ENCODE measurements at regions not wholly inside any gene's neighbourhood (a gene's known extent, or its start where the extent isn't known, plus 50 kb on each side); places are given as distances from the start of the nearest gene placed in this dataset.

- ATAC-seq (no peak), DNase-seq (ENCODE audit: missing footprints) (no peak)
- intact Hi-C loops (cut with DNase I), result no loop called here
Measured at GRCh38 chr7:18413447-18413846, 82.1 kb upstream of the HDAC9 start.

- DNase-seq (ENCODE audit: missing footprints) (no peak), ATAC-seq (no peak)
- intact Hi-C loops (cut with DNase I), result no loop called here
Measured at GRCh38 chr7:18414885-18415284, 80.7 kb upstream of the HDAC9 start.

- DNase-seq (ENCODE audit: missing footprints) (no peak), ATAC-seq (no peak)
- intact Hi-C loops (cut with DNase I), result no loop called here
Measured at GRCh38 chr7:18416988-18417387, 78.6 kb upstream of the HDAC9 start.

- intact Hi-C loops (cut with DNase I), result no loop called here
- DNase-seq (ENCODE audit: missing footprints) (no peak), ATAC-seq (no peak)
Measured at GRCh38 chr7:18419456-18419855, 76.1 kb upstream of the HDAC9 start.

- ATAC-seq, result no peak
- intact Hi-C loops (cut with DNase I), result no loop called here
- no peak for DNase-seq (ENCODE audit: missing footprints)
Measured at GRCh38 chr7:18420108-18420507, 75.4 kb upstream of the HDAC9 start.

GRCh38 chr7:18420748-18421147 lies 74.8 kb upstream of the HDAC9 start:
- intact Hi-C loops (cut with DNase I), result no loop called here
- ATAC-seq (no peak), DNase-seq (ENCODE audit: missing footprints) (no peak)

- intact Hi-C loops (cut with DNase I), result no loop called here
- DNase-seq (ENCODE audit: missing footprints) (no peak), ATAC-seq (no peak)
Measured at GRCh38 chr7:18421297-18422002, 74.1 kb upstream of the HDAC9 start.

GRCh38 chr7:18425227-18425626 lies 70.3 kb upstream of the HDAC9 start:
- DNase-seq (ENCODE audit: missing footprints) (no peak), ATAC-seq (no peak)
- intact Hi-C loops (cut with DNase I), result no loop called here

- no peak for DNase-seq (ENCODE audit: missing footprints)
- ATAC-seq, result no peak
- intact Hi-C loops (cut with DNase I), result no loop called here
Measured at GRCh38 chr7:18425838-18426445, 69.6 kb upstream of the HDAC9 start.

GRCh38 chr7:18426564-18427226 lies 68.9 kb upstream of the HDAC9 start:
- intact Hi-C loops (cut with DNase I), result no loop called here
- ATAC-seq (no peak), DNase-seq (ENCODE audit: missing footprints) (no peak)

GRCh38 chr7:18429547-18429946 lies 66.0 kb upstream of the HDAC9 start:
- ATAC-seq (no peak), DNase-seq (ENCODE audit: missing footprints) (no peak)
- intact Hi-C loops (cut with DNase I), result no loop called here

GRCh38 chr7:18430810-18431209 lies 64.7 kb upstream of the HDAC9 start:
- intact Hi-C loops (cut with DNase I), result no loop called here
- ATAC-seq (no peak), DNase-seq (ENCODE audit: missing footprints) (no peak)

- no peak for ATAC-seq
- intact Hi-C loops (cut with DNase I), result no loop called here
Measured at GRCh38 chr7:18434171-18434570, 61.4 kb upstream of the HDAC9 start.

GRCh38 chr7:18437101-18437500 lies 58.4 kb upstream of the HDAC9 start:
- intact Hi-C loops (cut with DNase I), result no loop called here
- DNase-seq (ENCODE audit: missing footprints) (no peak), ATAC-seq (no peak)

More at GRCh38 chr7:18434171-18434570, 61.4 kb upstream of the HDAC9 start:
- no peak for DNase-seq (ENCODE audit: missing footprints)

- DNase-seq (ENCODE audit: missing footprints), result no peak
- intact Hi-C loops (cut with DNase I), result no loop called here
- no peak for ATAC-seq
Measured at GRCh38 chr7:18440934-18441333, 54.6 kb upstream of the HDAC9 start.

GRCh38 chr7:18444826-18445225 lies 50.7 kb upstream of the HDAC9 start:
- no peak for ATAC-seq
- DNase-seq (ENCODE audit: missing footprints), result no peak
- intact Hi-C loops (cut with DNase I), result no loop called here

GRCh38 chr7:18445483-18445882 lies 50.1 kb upstream of the HDAC9 start:
- intact Hi-C loops (cut with DNase I), result no loop called here
- ATAC-seq, result no peak
- DNase-seq (ENCODE audit: missing footprints), result no peak

Data from Right ventricle myocardium inferior (tissue), 1 donor.